ENCODE measurements at regions not wholly inside any gene's neighbourhood (a gene's known extent, or its start where the extent isn't known, plus 50 kb on each side); places are given as distances from the start of the nearest gene placed in this dataset.

DNA sequence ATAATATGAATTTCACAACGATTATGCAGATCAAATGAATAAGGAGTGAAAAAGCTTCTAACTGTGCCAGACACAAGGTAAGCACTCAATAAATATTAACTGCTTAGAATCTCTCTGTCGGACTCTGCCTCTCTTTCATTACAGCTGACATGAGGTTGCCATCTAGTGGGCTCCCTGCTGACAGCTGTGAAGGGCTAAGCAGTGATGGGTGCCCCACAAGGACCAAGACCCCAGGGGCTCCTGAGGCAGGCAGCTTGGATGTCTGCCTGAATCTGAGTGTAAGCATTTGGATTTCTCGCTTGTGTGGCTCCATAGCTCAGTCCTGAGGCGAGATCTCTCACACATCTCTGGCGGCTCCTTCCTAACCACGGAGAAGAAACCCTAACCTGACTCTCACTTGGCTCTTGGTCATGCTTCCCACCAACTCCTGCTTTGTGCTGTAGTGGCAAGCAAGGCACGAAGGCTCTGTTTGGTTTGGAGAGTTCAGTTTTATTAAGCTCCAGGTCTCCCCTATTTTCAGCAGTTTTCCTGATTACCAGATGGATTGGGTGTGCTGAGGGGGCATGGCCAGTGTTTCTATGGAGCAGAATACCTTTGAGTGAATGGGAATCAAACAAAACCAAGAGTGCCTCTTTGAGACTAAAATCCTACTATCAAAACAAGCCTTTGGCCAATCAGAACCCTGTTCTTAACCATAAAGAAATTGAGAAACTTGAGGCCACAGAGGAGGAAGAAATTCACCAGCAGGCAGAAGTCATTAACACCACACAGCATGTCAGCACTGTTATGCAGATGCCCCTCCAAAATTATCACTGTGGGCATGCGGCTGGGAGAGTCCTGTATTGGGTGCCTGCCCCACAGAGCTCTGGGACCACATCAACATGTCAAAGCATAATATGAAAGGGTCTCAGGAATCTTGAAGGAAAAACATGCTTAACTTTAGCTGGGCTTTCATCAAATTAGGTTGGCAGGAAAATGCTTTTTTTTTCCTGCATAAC lies 152.8 kb upstream of the NTM start:
- no peaks in the 10 kb centered on the region for H3K79me1 ChIP-seq (ENCODE audit: insufficient read depth, low read depth, low read length, poor library complexity, severe bottlenecking)
- H2AFZ ChIP-seq (ENCODE audit: low read length): no peak overlapping the region
- WGBS (ENCODE audit: extremely low coverage, insufficient read length, low lambda C conversion rate): no CpG with 5 or more reads among the region's 8 CpGs
- Mint-ChIP-seq H3K4me3 (no peak overlapping the region; a peak in 2 of 5 replicates), H3K9me3 (no peaks in the 10 kb centered on the region), H3K27me3 (ENCODE audit: low read depth) (no peaks in the 10 kb centered on the region; the same call in none of the 2 replicates), H3K4me1 (peaks cover 65 to 70% of the 10 kb centered on the region in 2 experiments), H3K36me3 (ENCODE audit: insufficient read depth in 1 of 3, low read depth in 3 of 3) (peaks cover 3 to 5% (median 4%) of the 10 kb centered on the region in 3 experiments; a peak in 5 of 7 replicates), H3K27ac (peak overlapping the region; percentile 62 to 87 (median 81); a peak in 6 of 7 replicates)
- no peak overlapping the region for H2AK5ac ChIP-seq (ENCODE audit: insufficient read length, low read length)
- no peaks in the 10 kb centered on the region for H4K20me1 ChIP-seq (ENCODE audit: control insufficient read depth, insufficient read depth, insufficient read length)
- H3K14ac ChIP-seq (ENCODE audit: insufficient read depth, low read length): peak overlapping the region; percentile 4; the same call in 1 of the 2 replicates
- no peaks in the 10 kb centered on the region for H3K9me3 ChIP-seq (ENCODE audit: control insufficient read depth, low read depth, low read length)
- H3K56ac ChIP-seq (ENCODE audit: insufficient read length, low read depth, low read length): no peak overlapping the region
- H3K23me2 ChIP-seq (ENCODE audit: insufficient read length, low read depth, low read length, poor library complexity, severe bottlenecking): no peaks in the 10 kb centered on the region
- no peak overlapping the region for H4K5ac ChIP-seq (ENCODE audit: insufficient read length, low read depth, low read length)
- no peaks in the 10 kb centered on the region for H3K79me2 ChIP-seq (ENCODE audit: insufficient read depth, low read length)
- no peak for DNase-seq
- H3K4me1 ChIP-seq (ENCODE audit: insufficient read depth, low read length): peaks cover 28% of the 10 kb centered on the region; the same call in 1 of the 2 replicates
- no peak overlapping the region for H3K18ac ChIP-seq (ENCODE audit: insufficient read length, low read depth, low read length)
- no peak overlapping the region for H4K91ac ChIP-seq (ENCODE audit: insufficient read length, low read depth, low read length)
- no peak overlapping the region for H3K23ac ChIP-seq (ENCODE audit: insufficient read length, low read depth, low read length)
- H2BK120ac ChIP-seq (ENCODE audit: low read depth, low read length, poor library complexity, severe bottlenecking): no peak overlapping the region
- no peak overlapping the region for H2BK20ac ChIP-seq (ENCODE audit: low read depth, low read length, poor library complexity, severe bottlenecking)
- no peak overlapping the region for H2BK15ac ChIP-seq (ENCODE audit: low read depth, low read length)
- no peak overlapping the region for H3K9ac ChIP-seq (ENCODE audit: extremely low read depth, insufficient read length, low read length)
- no peak overlapping the region for H3K4ac ChIP-seq (ENCODE audit: low read depth, low read length)
- H3K27me3 ChIP-seq (ENCODE audit: insufficient read depth, low read length): no peaks in the 10 kb centered on the region
- peak overlapping the region; percentile 53 for H3K27ac ChIP-seq (ENCODE audit: insufficient read length, low read depth, low read length)
- no peak overlapping the region for H4K8ac ChIP-seq (replicated peaks; ENCODE audit: insufficient read length, low read depth, low read length)
- no peak overlapping the region for H2BK5ac ChIP-seq (ENCODE audit: insufficient read length, low read length)
- TF ChIP-seq, protein P1, sequence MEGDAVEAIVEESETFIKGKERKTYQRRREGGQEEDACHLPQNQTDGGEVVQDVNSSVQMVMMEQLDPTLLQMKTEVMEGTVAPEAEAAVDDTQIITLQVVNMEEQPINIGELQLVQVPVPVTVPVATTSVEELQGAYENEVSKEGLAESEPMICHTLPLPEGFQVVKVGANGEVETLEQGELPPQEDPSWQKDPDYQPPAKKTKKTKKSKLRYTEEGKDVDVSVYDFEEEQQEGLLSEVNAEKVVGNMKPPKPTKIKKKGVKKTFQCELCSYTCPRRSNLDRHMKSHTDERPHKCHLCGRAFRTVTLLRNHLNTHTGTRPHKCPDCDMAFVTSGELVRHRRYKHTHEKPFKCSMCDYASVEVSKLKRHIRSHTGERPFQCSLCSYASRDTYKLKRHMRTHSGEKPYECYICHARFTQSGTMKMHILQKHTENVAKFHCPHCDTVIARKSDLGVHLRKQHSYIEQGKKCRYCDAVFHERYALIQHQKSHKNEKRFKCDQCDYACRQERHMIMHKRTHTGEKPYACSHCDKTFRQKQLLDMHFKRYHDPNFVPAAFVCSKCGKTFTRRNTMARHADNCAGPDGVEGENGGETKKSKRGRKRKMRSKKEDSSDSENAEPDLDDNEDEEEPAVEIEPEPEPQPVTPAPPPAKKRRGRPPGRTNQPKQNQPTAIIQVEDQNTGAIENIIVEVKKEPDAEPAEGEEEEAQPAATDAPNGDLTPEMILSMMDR (conservative IDR thresholded peaks at IDR 0.05): no peak; the same call in 2 of the 3 replicates
- no peak overlapping the region for H3K4me2 ChIP-seq (ENCODE audit: insufficient read depth, insufficient read length, low read length)
- H2BK12ac ChIP-seq (ENCODE audit: insufficient read length, low read depth, low read length): no peak overlapping the region
- H3T11ph ChIP-seq (ENCODE audit: low read length): no peak overlapping the region

Measured in H9 (cell line).